SK-N-MC (cell line): ENCODE measurements at regions not wholly inside any gene's neighbourhood (a gene's known extent, or its start where the extent isn't known, plus 50 kb on each side); places are given as distances from the start of the nearest gene placed in this dataset.

ENCODE experiments used
- DNase-seq: peaks from one replicate; pipeline ENCODE4 v3.0.0-alpha.2; 2011; ENCODE audit warnings: low read depth, low spot score
- H3K27ac ChIP-seq: fragments of 200-600 bp; sonication (generic); 2 replicates; pipeline ENCODE4 v1.5.1; 2016; ENCODE audit warnings: mixed run types
- H3K36me3 ChIP-seq: fragments of 200-600 bp; sonication (generic); 2 replicates; pipeline ENCODE4 v1.6.1; 2017; ENCODE audit warnings: antibody characterized with exemption, low read length, mixed read lengths; ENCODE audit not compliant: insufficient read depth
- H3K4me3 ChIP-seq: fragments of 200-600 bp; sonication (generic); 2 replicates; pipeline ENCODE4 v1.5.1; 2016
- H3K9ac ChIP-seq: fragments of 200-600 bp; sonication (generic); 2 replicates; pipeline ENCODE4 v1.8.0; 2017; ENCODE audit warnings: mixed run types, mixed read lengths; ENCODE audit not compliant: insufficient read length
- H3K9me3 ChIP-seq: fragments of 200-600 bp; sonication (generic); 2 replicates; pipeline ENCODE4 v1.6.1; 2017; ENCODE audit warnings: low read depth, mild to moderate bottlenecking, antibody characterized with exemption, low read length, moderate library complexity, mixed read lengths
- EZH2 ChIP-seq: fragments of 200-600 bp; sonication (generic); IDR thresholded peaks from one replicate; pipeline ENCODE4 v1.6.1; 2017; ENCODE audit warnings: antibody characterized with exemption
- FOXP2 ChIP-seq: optimal IDR thresholded peaks from 2 replicates; pipeline ENCODE3; 2011; ENCODE audit warnings: mild to moderate bottlenecking, moderate library complexity; ENCODE audit not compliant: insufficient read depth; ENCODE audit errors: extremely low read length, control extremely low read depth
- POLR2AphosphoS5 ChIP-seq: IDR thresholded peaks from 2 replicates; pipeline ENCODE4 v1.6.1; 2012; ENCODE audit warnings: mild to moderate bottlenecking, low read depth, low read length, borderline replicate concordance

GRCh38 chr18:28607991-28608390 is 431.1 kb upstream of the CDH2 start:
- DNase-seq: no peak
- Histone ChIP-seq H3K9ac (no peak overlapping the region), H3K4me3 (no peak overlapping the region), H3K36me3 (no peaks in the 10 kb centered on the region), H3K27ac (no peak overlapping the region), H3K9me3 (no peaks in the 10 kb centered on the region)
- no peak for TF ChIP-seq FOXP2
- TF ChIP-seq EZH2: no peak
- no peak for TF ChIP-seq POLR2AphosphoS5

DNA sequence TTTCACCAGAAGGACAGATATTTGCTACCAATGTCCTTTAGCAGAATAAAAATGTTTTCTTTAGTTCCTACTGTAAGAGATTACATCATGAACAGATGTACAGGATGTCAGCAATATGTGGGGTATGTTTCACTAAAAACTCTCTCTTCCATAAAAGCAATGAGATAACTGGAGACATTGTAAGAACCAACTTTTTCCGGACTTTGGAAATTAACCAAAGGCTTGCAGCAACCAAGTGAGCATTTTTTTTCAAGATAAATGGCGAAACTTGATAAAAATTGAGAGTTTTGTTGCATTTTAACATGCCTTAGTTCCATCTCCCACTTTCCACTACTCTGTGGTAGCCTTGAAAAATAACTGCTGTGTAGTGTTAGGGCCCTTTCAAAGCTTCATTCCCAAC is 429.8 kb upstream of the CDH2 start:
- H3K9ac ChIP-seq: no peak overlapping the region
- H3K27ac ChIP-seq: no peak overlapping the region
- H3K4me3 ChIP-seq: no peak overlapping the region
- H3K9me3 ChIP-seq: no peaks in the 10 kb centered on the region
- no peaks in the 10 kb centered on the region for H3K36me3 ChIP-seq
- DNase-seq: no peak
- TF ChIP-seq FOXP2: no peak
- TF ChIP-seq EZH2: no peak
- TF ChIP-seq POLR2AphosphoS5: no peak

DNA sequence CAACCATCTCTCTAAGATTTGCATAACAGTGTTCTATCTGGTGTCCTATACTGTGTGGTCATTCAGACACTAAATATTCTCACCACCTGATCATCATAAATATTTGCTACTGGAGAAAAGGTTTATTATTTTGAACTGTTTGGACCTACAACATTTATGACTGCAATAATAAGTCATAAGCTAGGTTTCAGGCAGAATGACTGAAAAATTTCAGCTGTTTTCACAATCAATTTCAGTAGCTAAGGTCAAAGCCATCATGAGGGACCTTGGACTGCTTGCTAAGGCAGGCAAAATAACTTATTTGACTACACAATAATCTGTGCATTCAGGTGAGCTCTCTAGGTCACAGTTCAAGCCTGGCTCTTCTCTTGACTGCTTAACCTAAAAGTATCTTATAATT is 425.5 kb upstream of the CDH2 start:
- Histone ChIP-seq H3K9me3 (no peaks in the 10 kb centered on the region), H3K4me3 (no peak overlapping the region), H3K27ac (no peak overlapping the region), H3K36me3 (no peaks in the 10 kb centered on the region), H3K9ac (no peak overlapping the region)
- DNase-seq: no peak
- TF ChIP-seq FOXP2 (no peak), EZH2 (no peak), POLR2AphosphoS5 (no peak)

- no peaks in the 10 kb centered on the region for H3K9me3 ChIP-seq
- H3K36me3 ChIP-seq: no peaks in the 10 kb centered on the region
- H3K4me3 ChIP-seq: no peak overlapping the region
- H3K9ac ChIP-seq: no peak overlapping the region
- TF ChIP-seq FOXP2: no peak
- TF ChIP-seq POLR2AphosphoS5: no peak
- TF ChIP-seq EZH2: no peak
- DNase-seq: no peak
- H3K27ac ChIP-seq: no peak overlapping the region
Observed at GRCh38 chr18:28594034-28594433, 417.1 kb upstream of the CDH2 start.

DNA sequence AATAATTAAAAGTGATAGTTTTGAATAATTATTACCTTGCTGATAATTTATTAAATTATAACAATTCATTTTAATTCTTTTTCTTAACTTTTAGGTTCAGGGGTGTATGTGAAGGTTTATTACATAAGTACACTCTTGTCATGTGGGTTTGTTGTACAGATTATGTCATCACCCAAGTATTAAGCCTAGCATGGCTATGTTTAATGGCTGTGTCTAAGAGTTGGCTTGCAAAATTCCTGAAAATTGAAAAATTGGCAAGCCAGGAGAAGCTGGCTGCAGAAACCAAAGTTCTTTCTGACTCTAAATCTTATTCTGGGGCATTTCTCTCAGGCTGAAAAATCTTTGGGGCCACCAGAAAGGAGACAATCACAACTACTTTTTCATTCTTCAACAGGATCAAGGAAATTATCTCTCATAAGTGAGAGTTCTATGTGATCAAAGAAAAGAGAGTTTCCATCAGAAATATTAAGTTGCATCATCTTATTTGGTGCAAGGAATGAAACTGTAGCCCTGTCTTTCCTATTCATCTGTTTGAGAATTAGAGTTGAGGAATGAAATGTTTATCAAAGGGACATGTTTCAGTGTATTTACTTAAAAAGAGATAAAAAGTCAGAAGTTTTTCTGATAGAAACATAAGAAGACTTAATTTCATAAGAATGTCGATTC is 412.1 kb upstream of the CDH2 start:
- TF ChIP-seq FOXP2 (no peak), POLR2AphosphoS5 (no peak), EZH2 (no peak)
- Histone ChIP-seq H3K9me3 (no peaks in the 10 kb centered on the region), H3K9ac (no peak overlapping the region), H3K27ac (no peak overlapping the region), H3K36me3 (no peaks in the 10 kb centered on the region), H3K4me3 (no peak overlapping the region)
- no peak for DNase-seq

DNA sequence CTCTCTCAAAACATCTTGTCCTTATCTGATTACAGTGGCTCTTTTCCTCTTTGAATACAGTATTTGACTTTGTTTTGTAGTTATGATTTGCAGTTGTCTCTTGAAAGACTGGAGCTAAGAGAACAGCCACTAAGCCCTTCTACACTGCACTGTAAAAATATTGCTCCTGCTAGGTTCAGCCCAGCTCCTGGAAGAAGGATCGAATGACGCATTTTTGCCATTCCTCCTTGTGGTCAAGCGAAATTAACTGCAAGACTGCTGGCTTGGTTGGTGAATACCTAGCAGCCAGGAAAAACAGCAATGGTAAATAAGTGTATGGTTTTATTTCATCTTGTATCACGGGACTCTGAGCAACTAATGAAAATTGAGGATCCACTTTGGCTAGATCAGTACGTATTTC is 407.8 kb upstream of the CDH2 start:
- no peak overlapping the region for H3K4me3 ChIP-seq
- TF ChIP-seq EZH2 (no peak), FOXP2 (no peak), POLR2AphosphoS5 (no peak)
- no peaks in the 10 kb centered on the region for H3K36me3 ChIP-seq
- H3K9me3 ChIP-seq: no peaks in the 10 kb centered on the region
- H3K9ac ChIP-seq: no peak overlapping the region
- H3K27ac ChIP-seq: no peak overlapping the region
- DNase-seq: no peak

GRCh38 chr18:28582724-28583123 is 405.8 kb upstream of the CDH2 start:
- H3K9ac ChIP-seq: no peak overlapping the region
- TF ChIP-seq EZH2: no peak
- TF ChIP-seq POLR2AphosphoS5: no peak
- no peak overlapping the region for H3K27ac ChIP-seq
- no peak overlapping the region for H3K4me3 ChIP-seq
- H3K36me3 ChIP-seq: no peaks in the 10 kb centered on the region
- no peaks in the 10 kb centered on the region for H3K9me3 ChIP-seq
- no peak for DNase-seq

DNA sequence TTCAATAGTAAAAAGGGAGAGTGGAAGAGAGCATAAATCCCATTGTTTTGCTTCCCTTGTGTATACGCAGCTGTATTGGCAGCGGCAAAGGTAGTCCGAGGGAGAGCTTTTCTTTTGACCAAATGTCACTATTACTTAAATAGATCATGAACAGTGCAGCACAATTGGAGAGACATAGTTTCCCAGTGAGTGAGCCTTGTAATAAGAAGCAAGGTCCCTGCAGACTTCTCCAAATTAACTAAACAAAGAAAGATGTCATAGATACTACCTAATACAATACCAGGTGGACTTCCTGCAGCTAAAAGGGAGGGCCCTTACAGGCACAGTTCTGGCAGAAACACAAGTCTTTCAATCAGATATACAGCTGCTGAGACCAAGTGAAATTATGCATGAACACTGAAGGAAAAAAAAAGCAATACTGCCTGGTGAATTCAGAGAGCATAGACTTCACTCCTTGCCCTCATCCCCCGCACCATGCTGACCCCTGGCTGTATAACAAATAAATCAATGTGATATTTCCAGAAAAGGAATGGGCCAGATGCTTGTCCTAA is 404.7 kb upstream of the CDH2 start:
- no peaks in the 10 kb centered on the region for H3K9me3 ChIP-seq
- no peaks in the 10 kb centered on the region for H3K36me3 ChIP-seq
- no peak for DNase-seq
- TF ChIP-seq FOXP2 (no peak), EZH2 (no peak), POLR2AphosphoS5 (no peak)
- no peak overlapping the region for H3K9ac ChIP-seq
- no peak overlapping the region for H3K4me3 ChIP-seq
- no peak overlapping the region for H3K27ac ChIP-seq

- DNase-seq: no peak
- Histone ChIP-seq H3K4me3 (no peak overlapping the region), H3K9ac (no peak overlapping the region), H3K27ac (no peak overlapping the region), H3K9me3 (no peaks in the 10 kb centered on the region), H3K36me3 (no peaks in the 10 kb centered on the region)
- TF ChIP-seq POLR2AphosphoS5 (no peak), FOXP2 (no peak), EZH2 (no peak)
Observed at GRCh38 chr18:28576941-28577340, 400.0 kb upstream of the CDH2 start.
